Common myeloid progenitor, CD34-positive (primary cell): ENCODE measurements at regions not wholly inside any gene's neighbourhood (a gene's known extent, or its start where the extent isn't known, plus 50 kb on each side); places are given as distances from the start of the nearest gene placed in this dataset.

ENCODE experiments used
- CTCF ChIA-PET: fragments of 350-600 bp; sonication (Branson Sonifier 250); formaldehyde crosslinking; loops from one replicate; lab custom pipeline; 2021; ENCODE audit warnings: antibody characterized with exemption; lab: Charles Lee
- POLR2A ChIA-PET: fragments of 350-600 bp; sonication (Branson Sonifier 250); formaldehyde crosslinking; loops from one replicate; lab custom pipeline; 2021; ENCODE audit warnings: antibody characterized with exemption; lab: Charles Lee
- DNase-seq, 3 donors: peaks; one replicate each; pipeline versions ENCODE4 v3.0.0 to v3.0.0-alpha.2; 2013
- H3K27ac ChIP-seq, 2 experiments: 1 replicate in 1 of 2; 2 replicates in 1 of 2; pipeline ENCODE4 v1.7.0; 2013; ENCODE audit warnings: inconsistent platforms in 2 of 2, low read length in 2 of 2, mild to moderate bottlenecking in 2 of 2, low read depth in 1 of 2, moderate library complexity in 1 of 2; ENCODE audit not compliant: severe bottlenecking in 2 of 2, insufficient read depth in 1 of 2, poor library complexity in 1 of 2
- H3K27me3 ChIP-seq, 5 experiments: replicated peaks in 2 of 5; 1 replicate in 3 of 5; 2 replicates in 2 of 5; pipeline versions ENCODE4 v1.6.1 to v1.7.0; 2013; ENCODE audit warnings: low read length in 4 of 5, mild to moderate bottlenecking in 2 of 5, moderate library complexity in 2 of 5, inconsistent platforms in 1 of 5; ENCODE audit not compliant: insufficient read depth in 5 of 5, control insufficient read depth in 4 of 5
- H3K36me3 ChIP-seq, 4 experiments: 1 replicate in 2 of 4; 2 replicates in 2 of 4; pipeline versions ENCODE4 v1.6.1 to v1.7.0; 2013; ENCODE audit warnings: low read length in 3 of 4, control low read depth in 1 of 4, mild to moderate bottlenecking in 1 of 4; ENCODE audit not compliant: control insufficient read depth in 4 of 4, insufficient read depth in 4 of 4
- H3K4me1 ChIP-seq, 4 experiments: 1 replicate in 3 of 4; 2 replicates in 1 of 4; pipeline versions ENCODE4 v1.6.1 to v1.7.1; 2013; ENCODE audit warnings: low read length in 3 of 4, mild to moderate bottlenecking in 3 of 4, control low read depth in 1 of 4, inconsistent platforms in 1 of 4, moderate library complexity in 1 of 4; ENCODE audit not compliant: control insufficient read depth in 4 of 4, insufficient read depth in 4 of 4; ENCODE audit errors: control extremely low read depth in 1 of 4
- H3K4me3 ChIP-seq, 7 experiments: 1 replicate in 4 of 7; 2 replicates in 3 of 7; pipeline versions ENCODE4 v1.5.1 to v1.7.0; 2013; ENCODE audit warnings: mild to moderate bottlenecking in 7 of 7, low read length in 6 of 7, moderate library complexity in 6 of 7, inconsistent platforms in 2 of 7, low read depth in 2 of 7, control low read depth in 1 of 7; ENCODE audit not compliant: insufficient read depth in 4 of 7, control insufficient read depth in 1 of 7; ENCODE audit errors: extremely low read depth in 1 of 7
- H3K9me3 ChIP-seq, 5 experiments: 1 replicate in 4 of 5; 2 replicates in 1 of 5; pipeline versions ENCODE4 v1.6.1 to v1.7.1; 2013; ENCODE audit warnings: low read length in 4 of 5, mild to moderate bottlenecking in 2 of 5, inconsistent platforms in 1 of 5, low read depth in 1 of 5, moderate library complexity in 1 of 5; ENCODE audit not compliant: control insufficient read depth in 4 of 5, insufficient read depth in 2 of 5; ENCODE audit errors: control extremely low read depth in 1 of 5
- WGBS: methylation state at CpG from one replicate; pipeline ENCODE4 v1.1.5; 2013; ENCODE audit not compliant: insufficient coverage; 5-methylcytosine and 5-hydroxymethylcytosine counted together

GRCh38 chr13:108127406-108127805, 87.9 kb downstream of the LIG4 start:
- H3K4me3 ChIP-seq: no peak overlapping the region
- CTCF ChIA-PET: no interaction called here
- no peaks in the 10 kb centered on the region for H3K9me3 ChIP-seq
- H3K27me3 ChIP-seq: no peaks in the 10 kb centered on the region
- POLR2A ChIA-PET: no interaction called here
- H3K36me3 ChIP-seq: no peaks in the 10 kb centered on the region
- no peaks in the 10 kb centered on the region for H3K4me1 ChIP-seq
- DNase-seq: no peak
- no peak overlapping the region for H3K27ac ChIP-seq

GRCh38 chr13:108126056-108126455, 89.3 kb downstream of the LIG4 start:
- no peak overlapping the region for H3K27ac ChIP-seq
- H3K4me3 ChIP-seq: no peak overlapping the region
- no peak for DNase-seq
- H3K27me3 ChIP-seq: no peaks in the 10 kb centered on the region
- H3K9me3 ChIP-seq: no peaks in the 10 kb centered on the region
- POLR2A ChIA-PET: no interaction called here
- H3K4me1 ChIP-seq: no peaks in the 10 kb centered on the region
- H3K36me3 ChIP-seq: no peaks in the 10 kb centered on the region
- CTCF ChIA-PET: no interaction called here
- WGBS: 100% methylated on average over 1 of the region's 2 CpGs

GRCh38 chr13:108121406-108121805, 93.9 kb downstream of the LIG4 start:
- no peak overlapping the region for H3K27ac ChIP-seq
- H3K4me1 ChIP-seq: no peaks in the 10 kb centered on the region
- 71% methylated on average over 1 of the region's 1 CpG for WGBS
- no peaks in the 10 kb centered on the region for H3K9me3 ChIP-seq
- POLR2A ChIA-PET: no interaction called here
- H3K27me3 ChIP-seq: no peaks in the 10 kb centered on the region
- H3K36me3 ChIP-seq: no peaks in the 10 kb centered on the region
- DNase-seq: no peak
- CTCF ChIA-PET: no interaction called here
- H3K4me3 ChIP-seq: no peak overlapping the region

- no peak overlapping the region for H3K27ac ChIP-seq
- H3K36me3 ChIP-seq: no peaks in the 10 kb centered on the region
- WGBS: 94% methylated on average over 4 of the region's 7 CpGs
- no peaks in the 10 kb centered on the region for H3K27me3 ChIP-seq
- ChIA-PET CTCF (no interaction called here), POLR2A (no interaction called here)
- DNase-seq: no peak
- no peaks in the 10 kb centered on the region for H3K9me3 ChIP-seq
- H3K4me1 ChIP-seq: no peaks in the 10 kb centered on the region
- H3K4me3 ChIP-seq: no peak overlapping the region
These were observed 94.5 kb downstream of the LIG4 start for GRCh38 chr13:108120856-108121255.

- Histone ChIP-seq H3K4me3 (no peak overlapping the region), H3K9me3 (no peaks in the 10 kb centered on the region), H3K36me3 (no peaks in the 10 kb centered on the region), H3K4me1 (no peaks in the 10 kb centered on the region), H3K27ac (no peak overlapping the region), H3K27me3 (no peaks in the 10 kb centered on the region)
- 85% methylated on average over 6 of the region's 6 CpGs for WGBS
- ChIA-PET CTCF (no interaction called here), POLR2A (no interaction called here)
- DNase-seq: no peak
These were observed 95.0 kb downstream of the LIG4 start for GRCh38 chr13:108120302-108120701.

- POLR2A ChIA-PET: no interaction called here
- no peaks in the 10 kb centered on the region for H3K36me3 ChIP-seq
These were observed 99.6 kb downstream of the LIG4 start for GRCh38 chr13:108115738-108116137.

GRCh38 chr13:108113407-108113806, 101.9 kb downstream of the LIG4 start:
- H3K9me3 ChIP-seq: no peaks in the 10 kb centered on the region
- H3K4me1 ChIP-seq: no peaks in the 10 kb centered on the region
- H3K36me3 ChIP-seq: no peaks in the 10 kb centered on the region
- ChIA-PET CTCF (no interaction called here), POLR2A (no interaction called here)
- WGBS: 100% methylated on average over 1 of the region's 4 CpGs
- no peak overlapping the region for H3K4me3 ChIP-seq
- no peak overlapping the region for H3K27ac ChIP-seq
- no peaks in the 10 kb centered on the region for H3K27me3 ChIP-seq
- DNase-seq: no peak

More at GRCh38 chr13:108115738-108116137, 99.6 kb downstream of the LIG4 start:
- no peaks in the 10 kb centered on the region for H3K9me3 ChIP-seq
- 50% methylated on average over 1 of the region's 1 CpG for WGBS
- no peak overlapping the region for H3K27ac ChIP-seq
- CTCF ChIA-PET: no interaction called here
- H3K4me3 ChIP-seq: no peak overlapping the region
- DNase-seq: no peak
- no peaks in the 10 kb centered on the region for H3K27me3 ChIP-seq
- no peaks in the 10 kb centered on the region for H3K4me1 ChIP-seq
